ENCODE measurements at regions not wholly inside any gene's neighbourhood (a gene's known extent, or its start where the extent isn't known, plus 50 kb on each side); places are given as distances from the start of the nearest gene placed in this dataset.
A peak's percentile ranks its signal among the peaks of the same experiment; 100 is the strongest.
"Not testable (repeated sequence)": the region's sequence is repeated elsewhere in the genome, so short reads cannot be mapped to it uniquely, and the experiment has no call there.

DNA sequence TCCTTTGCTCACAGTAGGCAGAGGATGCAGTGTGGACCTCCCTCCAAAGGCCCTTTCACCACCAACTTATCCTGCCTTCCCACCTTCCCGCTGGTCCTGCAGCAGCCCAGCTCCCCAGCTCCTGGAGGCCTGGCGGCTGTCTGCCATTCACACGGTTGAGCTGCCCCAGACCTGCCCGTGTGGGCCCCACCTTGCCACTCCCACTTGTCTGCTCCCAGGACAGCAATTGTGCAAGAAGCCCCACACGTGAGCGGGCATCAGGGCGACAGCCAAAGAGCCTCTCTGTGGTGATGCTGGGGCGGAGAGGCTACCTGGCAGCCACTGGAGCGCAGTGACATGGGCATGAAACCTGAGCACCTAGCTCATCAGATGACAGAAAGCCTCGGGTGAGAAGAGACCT lies 248.6 kb upstream of the MAF start:
- no peak for FAIRE-seq

DNA sequence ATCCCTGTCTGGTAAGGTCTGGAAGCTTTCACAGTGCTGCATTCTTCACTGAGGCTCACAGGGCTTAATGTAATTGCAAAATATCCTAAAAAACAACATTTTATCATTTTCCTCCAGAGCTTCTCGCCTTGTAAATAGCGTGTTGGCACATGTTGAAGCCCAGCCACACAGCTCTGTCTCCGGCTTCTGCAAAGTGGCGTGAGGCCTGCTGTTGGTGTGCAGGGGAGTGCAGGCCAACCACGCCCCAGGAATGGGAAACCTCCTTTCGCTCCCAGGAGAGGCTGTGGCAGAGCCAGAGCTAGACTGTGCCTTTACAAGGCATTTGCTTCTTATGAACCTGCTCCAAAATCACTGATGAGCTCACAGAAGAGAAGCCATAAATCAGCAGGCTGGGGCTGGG lies 248.2 kb upstream of the MAF start:
- FAIRE-seq = no peak
- DNase-seq (ENCODE audit: insufficient read length, low spot score) = no peak

More for the DNA sequence above, 248.6 kb upstream of the MAF start:
- no peak for DNase-seq (ENCODE audit: insufficient read length, low spot score)

DNA sequence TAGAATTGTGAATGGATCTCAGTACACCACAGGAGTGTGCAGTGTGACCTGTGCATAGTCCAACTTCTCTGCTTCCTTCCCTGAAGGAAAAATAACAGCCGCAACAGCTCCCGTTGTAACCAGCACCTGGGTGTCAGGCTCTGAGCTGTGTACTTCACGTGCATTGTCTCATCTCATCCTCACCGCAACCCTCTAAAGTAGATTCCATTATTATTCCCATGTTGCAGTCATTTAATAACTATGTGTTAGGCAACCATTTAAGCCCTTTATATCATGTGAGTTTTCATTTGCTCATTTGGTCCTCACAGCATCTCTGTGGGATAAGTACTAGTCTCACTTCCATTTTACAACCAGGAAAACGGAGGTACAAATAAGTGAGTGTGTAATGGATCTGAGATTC lies 247.0 kb upstream of the MAF start:
- DNase-seq (ENCODE audit: insufficient read length, low spot score) (no peak), FAIRE-seq (no peak)

DNA sequence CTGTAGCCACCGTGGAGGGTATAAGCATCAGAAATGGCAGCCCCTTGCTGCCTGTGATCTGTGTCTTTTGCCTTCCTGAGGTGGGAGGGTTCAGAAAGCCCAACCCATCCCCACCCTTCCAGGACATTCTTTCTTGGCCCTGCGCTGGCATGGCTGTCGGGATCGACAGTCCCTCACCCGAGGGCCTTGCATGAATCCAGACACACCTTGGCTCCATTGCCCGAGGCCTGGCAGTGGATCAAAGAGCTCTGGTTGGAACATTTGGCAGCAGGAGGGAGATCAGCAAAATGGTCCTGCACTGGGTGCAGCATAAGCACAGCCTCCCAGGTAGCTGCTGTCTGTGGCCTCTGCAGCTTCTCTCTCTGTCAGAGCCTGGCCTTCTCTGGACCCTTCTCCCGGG lies 246.6 kb upstream of the MAF start:
- no peak for FAIRE-seq
- no peak for DNase-seq (ENCODE audit: insufficient read length, low spot score)

DNA sequence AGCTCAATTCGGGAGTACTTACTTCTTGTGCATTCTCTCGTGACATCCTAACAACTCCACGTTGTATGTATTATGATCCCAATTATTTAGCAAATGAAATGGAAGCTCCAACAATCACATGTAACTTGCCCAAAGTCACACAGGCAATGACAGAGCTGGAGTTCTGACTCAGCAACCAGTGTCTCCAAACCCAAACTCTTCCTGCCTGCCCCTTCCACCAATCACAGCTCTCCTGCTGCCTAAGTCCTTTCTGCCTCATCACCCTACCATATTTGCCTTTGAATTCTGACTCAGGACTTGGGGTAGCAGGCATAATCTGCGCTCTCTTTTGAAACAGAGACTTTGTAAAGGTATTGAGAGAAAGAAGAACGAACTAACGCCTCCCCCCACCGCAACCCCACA lies 245.2 kb upstream of the MAF start:
- FAIRE-seq (no peak), DNase-seq (ENCODE audit: insufficient read length, low spot score) (no peak)

DNA sequence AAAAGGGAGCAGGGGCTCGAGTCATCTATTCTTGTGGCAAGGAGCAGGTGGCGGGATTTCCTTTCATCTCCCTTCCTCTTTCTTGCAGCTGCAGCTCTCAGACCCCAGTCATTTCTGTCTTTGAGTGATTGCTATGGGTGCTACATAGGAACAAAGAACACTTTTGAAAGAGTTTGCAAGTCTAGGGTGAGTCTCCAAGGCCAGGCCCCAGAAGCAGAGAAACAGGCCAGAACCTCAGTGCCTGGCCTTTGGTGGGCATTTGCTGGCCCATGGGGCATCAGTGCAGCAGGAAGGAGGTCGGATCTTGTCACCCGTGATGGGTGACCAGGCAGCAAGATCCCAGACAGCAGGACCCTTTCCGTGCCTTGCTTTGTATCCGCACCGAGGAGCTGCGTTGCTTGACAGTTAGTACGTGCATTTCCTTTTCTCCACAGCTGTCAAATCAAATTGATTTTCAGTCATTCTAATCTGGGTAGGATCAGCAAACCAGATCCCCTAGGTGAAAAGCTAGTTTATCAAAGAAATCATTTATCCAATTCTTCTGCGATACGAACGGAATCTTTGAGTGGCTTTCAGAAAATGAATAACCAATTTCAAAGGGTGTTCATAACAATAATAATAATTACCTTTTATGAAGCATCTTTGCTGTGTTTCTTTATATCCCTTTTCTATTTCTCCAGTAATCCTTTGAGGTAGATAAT lies 244.6 kb upstream of the MAF start:
- DNase-seq (ENCODE audit: insufficient read length, low spot score) = no peak
- FAIRE-seq = peak; percentile 72

DNA sequence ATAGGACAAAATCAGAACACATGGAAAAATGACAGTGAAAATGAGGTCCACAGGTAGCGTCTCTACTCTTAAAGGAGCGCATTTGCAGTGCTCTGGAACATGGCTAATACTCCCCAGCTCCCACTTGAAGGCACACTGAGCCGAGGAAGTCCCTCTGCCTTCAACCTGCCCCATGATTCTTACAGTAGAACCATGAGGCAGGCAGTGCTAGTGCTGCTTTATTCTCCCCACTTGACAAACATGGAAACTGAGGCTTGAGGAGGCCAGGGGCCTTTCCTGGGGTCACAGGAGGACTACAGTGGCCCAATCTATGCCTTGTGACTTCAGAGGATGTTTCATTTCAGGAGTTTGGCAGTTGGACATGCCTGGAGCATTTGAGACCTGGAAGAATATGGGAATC lies 244.1 kb upstream of the MAF start:
- DNase-seq (ENCODE audit: insufficient read length, low spot score) (no peak), FAIRE-seq (no peak)

DNA sequence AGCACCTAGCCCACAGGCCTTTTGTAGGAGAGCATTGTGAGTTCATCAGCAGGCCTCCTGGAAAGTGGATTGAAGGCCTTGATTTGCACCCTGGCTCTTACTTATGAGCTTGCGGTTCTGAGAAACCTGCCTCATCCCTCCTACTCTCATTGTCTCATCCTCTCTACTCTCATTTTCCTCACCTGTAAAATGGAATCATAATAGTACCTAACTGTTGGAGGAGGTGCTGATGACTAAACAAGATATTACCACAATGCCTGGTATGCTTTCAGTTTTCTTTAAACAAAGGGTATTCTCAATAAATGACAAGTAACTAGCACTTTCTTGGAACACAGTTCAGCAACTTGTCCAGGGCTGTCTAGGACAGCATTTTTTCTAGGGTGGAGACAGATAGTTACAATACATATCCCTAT lies 243.1 kb upstream of the MAF start:
- peak; percentile 60 for FAIRE-seq
- no peak for DNase-seq (ENCODE audit: insufficient read length, low spot score)

DNA sequence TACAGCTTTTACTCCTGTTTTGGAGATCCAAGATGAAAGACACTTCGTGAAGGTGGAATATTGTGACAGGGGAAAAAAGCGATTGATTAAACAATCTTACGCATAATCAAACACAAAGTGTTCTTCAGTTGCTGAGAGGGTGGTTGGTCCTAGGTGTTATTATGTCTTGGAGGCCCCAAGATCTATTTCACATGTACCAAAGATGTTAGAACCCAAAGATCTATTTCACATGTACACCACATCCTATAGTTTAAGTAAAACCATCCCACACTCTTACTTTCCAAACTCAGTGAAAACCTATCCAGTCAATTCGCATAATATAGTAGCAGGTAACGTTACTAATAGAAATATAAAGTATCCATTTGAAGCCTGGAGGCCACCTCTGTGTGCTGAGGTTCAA lies 242.6 kb upstream of the MAF start:
- DNase-seq (ENCODE audit: insufficient read length, low spot score) = no peak
- no peak for FAIRE-seq

DNA sequence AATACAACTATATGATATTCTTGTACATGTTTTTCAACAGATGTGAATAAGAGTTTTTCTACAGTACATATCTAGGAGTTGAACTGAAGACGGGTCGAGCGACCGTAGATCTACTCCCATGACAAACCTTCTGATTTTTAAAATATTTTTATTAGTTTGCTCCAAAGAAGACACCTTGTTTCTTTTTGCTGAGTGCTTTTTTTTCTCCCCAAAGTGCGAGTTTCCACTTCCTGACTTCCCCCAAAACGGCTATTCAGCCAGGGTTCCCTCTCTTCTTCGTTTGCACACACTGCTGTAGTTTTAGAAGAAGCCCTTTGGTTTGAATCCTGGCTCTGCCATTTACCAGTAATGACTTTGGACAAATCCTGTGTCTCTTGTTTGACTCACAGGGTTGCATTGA lies 241.7 kb upstream of the MAF start:
- no peak for FAIRE-seq

DNA sequence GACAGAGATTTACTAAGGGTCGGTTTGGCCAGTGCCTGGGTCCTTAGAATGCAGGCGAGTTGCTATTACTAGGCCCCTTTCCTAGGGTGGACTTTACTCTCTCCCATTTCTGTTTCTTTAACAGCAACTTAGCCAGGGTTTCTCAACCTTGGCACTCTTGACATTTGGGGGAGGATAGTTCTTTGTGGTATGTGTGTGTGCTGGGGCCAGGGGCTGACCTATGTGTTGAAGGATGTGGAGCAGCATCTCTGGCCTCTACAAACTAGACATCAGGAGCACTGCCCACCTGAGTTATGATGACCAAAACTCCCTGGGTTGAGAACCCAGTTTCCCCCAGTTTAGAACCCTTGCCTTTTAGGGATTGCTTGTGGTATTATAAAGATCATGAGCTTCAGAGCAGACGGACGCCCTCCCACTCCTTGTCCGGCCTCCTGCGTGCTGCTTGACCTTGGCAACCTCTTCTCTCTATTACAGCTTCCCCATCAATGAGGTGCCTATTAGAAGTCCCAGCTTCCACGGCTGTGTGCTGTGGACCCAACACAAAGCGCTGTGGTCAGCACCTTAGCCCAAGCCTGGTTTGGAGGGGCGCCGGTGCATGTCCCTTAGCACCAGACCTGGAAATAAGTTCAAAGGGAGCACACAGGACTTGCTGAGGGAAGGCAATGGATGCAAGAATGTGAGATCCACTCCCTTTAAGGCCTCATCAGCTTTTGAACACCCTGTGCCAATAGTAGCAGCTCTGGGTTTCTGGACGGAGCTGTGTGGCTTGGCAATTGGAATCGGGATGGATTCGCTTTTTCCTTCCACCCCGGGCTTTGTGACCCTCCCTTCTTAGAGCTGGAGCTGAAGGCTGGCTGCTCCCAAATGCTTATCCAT lies 239.2 kb upstream of the MAF start:
- DNase-seq (ENCODE audit: insufficient read length, low spot score) (no peak), FAIRE-seq (no peak)

More for the DNA sequence above, 241.7 kb upstream of the MAF start:
- no peak for DNase-seq (ENCODE audit: insufficient read length, low spot score)

DNA sequence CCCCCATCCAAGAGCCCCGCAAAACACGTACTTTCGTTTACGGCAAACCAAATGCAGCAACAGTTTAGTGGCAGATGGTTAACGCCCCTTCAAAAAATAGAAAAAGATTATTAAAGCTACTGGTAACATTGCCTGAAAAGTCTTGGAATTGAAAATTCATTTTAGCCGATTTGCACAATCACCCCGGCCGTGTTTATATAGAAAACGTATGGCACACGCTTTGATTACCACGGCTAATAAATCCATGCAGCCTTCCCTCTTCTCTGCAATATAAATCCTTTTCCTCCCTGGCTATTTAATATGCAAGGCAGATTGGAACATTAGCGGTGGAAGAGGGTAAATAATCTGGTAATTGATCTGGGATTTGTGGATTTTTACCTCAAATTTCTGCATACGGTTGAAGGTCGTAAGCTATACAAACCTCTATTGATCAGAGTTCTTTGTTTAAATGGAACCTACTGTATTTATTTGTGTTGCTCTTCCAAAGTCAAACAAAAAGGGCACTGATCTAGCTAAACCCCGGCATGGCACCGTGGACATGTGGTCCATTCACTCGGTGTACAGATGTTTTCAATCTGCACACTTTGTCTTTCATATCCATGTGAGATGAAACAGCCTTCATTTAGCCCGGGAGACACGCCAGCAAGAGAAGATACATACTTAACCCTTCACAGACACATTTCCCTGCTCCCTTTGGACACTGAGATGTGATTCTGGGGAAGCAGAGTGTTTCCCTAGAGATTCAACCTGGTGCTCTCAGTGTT lies 238.1 kb upstream of the MAF start:
- FAIRE-seq (no peak), DNase-seq (ENCODE audit: insufficient read length, low spot score) (no peak)

DNA sequence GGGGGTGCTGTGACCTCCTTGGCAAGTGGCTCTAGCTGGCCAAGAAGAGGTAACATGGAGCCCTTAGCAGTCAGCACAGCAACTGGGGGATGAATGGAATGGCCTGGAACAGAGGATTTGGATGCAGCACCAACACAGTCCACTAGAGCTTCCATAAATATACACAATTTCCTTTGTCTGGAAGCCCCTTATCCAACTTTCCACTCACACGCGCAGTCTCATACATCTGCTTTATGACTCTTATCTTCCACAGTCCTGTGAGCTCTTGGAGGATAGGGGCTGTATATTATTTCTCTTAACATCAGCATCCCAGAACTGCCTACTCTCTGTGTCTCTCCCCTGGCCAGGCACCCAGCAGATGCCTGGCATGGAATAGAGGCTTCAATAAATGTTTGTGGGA lies 235.6 kb upstream of the MAF start:
- no peak for FAIRE-seq
- no peak for DNase-seq (ENCODE audit: insufficient read length, low spot score)

DNA sequence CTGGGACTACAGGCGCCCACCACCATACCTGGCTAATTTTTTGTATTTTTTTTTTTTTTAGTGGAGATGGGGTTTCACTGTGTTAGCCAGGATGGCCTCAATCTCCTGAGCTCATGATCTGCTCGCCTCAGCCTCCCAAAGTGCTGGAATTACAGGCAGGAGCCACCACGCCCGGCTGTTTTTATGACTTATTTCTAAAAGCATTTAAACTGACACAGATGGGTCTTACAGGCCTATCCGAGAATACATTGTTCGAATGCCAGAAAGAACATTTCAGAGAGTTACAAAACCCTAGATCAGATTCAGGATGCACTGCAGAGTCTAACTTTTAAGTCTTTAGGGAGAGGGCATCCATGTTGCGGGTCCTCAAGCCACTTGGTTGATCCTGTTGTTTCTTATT lies 234.7 kb upstream of the MAF start:
- no peak for DNase-seq (ENCODE audit: insufficient read length, low spot score)
- FAIRE-seq = no peak

DNA sequence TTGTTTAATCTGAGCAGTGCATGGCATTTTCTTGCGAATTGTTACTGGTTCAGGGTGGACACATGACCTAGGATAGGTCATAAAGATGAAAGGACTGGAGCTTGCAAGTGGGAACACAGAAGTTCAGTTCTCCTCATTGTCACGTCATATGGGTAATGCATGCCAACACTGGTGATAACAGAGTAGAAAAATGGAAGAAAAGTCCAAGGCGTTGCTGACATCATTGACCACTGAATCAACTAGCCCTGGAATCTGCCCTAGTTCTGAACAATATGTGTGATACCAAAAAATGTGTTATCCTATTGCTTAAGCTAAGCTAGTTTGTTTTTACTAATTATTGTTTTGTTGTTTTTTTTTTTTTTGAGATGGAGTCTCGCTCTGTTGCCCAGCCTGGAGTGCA lies 234.2 kb upstream of the MAF start:
- no peak for DNase-seq (ENCODE audit: insufficient read length, low spot score)
- FAIRE-seq = no peak

DNA sequence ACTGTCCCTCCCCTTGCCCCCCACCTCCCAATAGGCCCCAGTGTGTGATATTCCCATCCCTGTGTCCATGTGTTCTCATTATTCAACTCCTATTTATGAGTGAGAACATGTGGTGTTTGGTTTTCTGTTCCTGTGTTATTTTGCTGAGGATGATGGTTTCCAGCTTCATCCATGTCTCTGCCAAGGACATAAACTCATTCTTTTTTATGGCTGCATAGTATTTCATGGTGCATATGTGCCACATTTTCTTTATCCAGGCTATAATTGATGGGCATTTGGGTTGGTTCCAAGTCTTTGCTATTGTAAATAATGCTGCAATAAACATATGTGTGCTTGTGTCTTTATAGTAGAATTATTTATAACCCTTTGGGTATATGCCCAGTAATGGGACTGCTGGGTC lies 233.5 kb upstream of the MAF start:
- not testable (repeated sequence) for DNase-seq (ENCODE audit: insufficient read length, low spot score); FAIRE-seq

DNA sequence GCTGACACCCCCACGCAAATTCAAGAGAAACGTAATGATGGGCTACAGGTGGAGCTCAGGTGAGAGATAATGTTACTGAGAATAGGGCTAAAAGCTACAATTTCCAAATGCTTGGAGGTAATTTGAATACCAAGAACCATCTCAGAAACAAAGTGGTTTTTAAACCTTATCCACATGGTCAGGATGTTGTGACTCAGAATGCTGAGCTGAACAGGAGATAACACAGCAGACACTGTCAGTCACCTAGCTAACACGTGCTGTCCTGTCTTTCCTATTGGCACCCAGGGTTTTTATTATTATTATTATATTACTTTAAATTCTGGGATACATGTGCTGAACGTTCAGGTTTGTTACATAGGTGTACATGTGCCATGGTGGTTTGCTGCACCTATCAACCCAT lies 233.0 kb upstream of the MAF start:
- DNase-seq (ENCODE audit: insufficient read length, low spot score) = no peak
- no peak for FAIRE-seq

DNA sequence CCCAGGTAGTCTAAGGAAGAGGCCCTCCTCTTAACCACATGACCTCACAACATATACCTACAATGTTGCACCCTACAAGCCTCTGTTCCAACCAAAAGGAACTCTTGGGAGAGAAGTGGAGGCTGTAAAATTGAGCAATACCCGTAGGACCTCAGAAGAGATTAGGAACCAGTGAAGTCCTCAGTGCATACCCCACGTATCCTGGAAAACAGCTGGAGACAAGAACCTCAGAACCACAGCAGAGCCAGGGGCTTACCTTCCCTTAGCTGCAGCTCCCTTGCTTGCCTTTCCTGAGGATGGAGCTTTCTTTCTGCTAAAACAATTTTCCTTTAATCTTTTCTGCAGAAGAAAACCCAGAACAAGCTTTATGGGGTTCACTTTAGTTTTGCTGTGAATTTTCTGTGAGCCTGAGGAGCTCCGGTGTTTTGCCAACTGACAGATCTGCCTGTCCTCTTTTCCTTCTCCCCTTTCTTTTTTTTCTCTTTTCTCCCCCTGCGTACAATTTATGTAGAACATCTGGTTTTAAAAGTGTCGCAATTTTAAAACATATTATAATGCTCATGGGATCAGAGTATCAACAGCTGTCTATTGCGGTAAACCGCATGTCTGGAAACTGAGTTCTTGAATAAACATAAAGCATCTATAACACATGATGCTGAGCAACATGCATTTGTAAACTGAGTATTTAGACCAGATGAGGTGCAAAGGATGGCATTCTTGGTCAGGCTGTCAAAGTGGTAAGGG lies 226.4 kb upstream of the MAF start:
- DNase-seq (ENCODE audit: insufficient read length, low spot score) (no peak), FAIRE-seq (no peak)

DNA sequence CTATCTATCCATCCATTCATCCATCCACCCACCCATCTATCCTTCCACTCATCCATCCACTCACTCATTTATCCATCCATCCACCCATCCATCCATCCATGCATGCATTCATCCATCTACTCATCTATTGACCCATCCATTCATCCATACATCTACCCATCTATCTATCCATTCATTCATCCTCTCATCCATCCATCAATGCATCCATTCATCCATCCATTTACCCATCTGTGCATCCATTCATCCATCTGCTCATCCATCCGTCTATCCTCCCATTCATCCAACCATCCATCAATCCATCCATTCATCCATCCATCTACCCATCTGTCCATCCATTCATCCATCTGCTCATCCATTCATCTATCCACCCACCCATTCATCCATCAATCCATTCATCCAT lies 224.5 kb upstream of the MAF start:
- no peak for DNase-seq (ENCODE audit: insufficient read length, low spot score)
- FAIRE-seq = no peak

DNA sequence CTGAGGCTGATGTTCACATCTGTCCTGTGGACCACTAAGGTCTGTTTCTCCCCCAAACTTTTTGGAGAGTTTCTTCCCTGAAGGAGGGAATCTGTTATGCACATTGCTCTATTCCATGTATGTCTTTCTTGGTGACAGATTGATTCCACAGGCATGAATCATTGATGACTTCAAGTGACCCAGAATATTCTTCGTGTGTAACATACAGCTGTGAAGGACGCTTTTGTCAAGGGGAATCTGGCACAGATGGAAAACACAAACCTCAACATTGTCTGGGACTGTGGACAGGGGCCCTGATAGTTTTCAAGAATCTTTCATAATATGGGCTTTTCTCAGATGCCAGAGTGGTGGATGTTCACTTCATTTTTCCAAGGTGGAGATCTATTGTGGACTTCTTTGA lies 223.1 kb upstream of the MAF start:
- no peak for FAIRE-seq

DNA sequence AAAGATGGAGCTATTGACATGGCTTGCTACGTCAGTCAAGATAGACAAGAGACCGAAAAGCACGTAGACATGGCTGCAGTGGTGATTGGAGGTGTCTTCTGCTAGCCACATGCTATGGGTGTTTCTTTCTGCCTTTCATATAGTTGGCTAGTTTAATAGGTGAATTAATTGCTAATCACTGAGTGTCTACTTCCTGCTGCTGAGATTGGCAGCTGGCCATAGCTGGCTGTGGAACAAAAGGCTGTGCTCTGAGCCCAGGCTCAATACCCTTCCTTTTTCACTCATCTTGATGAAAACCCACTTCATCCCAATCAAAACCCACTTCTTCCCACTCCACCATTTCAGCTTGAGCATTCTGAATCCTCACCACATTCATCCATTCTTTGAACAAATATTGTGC lies 221.4 kb upstream of the MAF start:
- DNase-seq (ENCODE audit: insufficient read length, low spot score) = no peak
- no peak for FAIRE-seq

More for the DNA sequence above, 223.1 kb upstream of the MAF start:
- DNase-seq (ENCODE audit: insufficient read length, low spot score) = no peak
